Breast epithelium (tissue), 4 donors: ENCODE measurements at regions not wholly inside any gene's neighbourhood (a gene's known extent, or its start where the extent isn't known, plus 50 kb on each side); places are given as distances from the start of the nearest gene placed in this dataset.

Experiments used
- DNase-seq, 2 donors: peaks; one replicate each; pipeline ENCODE4 v3.0.0-alpha.2; 2019; ENCODE audit warnings: low spot score in 2 of 2
- H3K27ac ChIP-seq, 2 donors: fragments of 200-600 bp; sonication (generic) in 1 of 2; one replicate each; pipeline ENCODE4 v1.5.1; 2016 to 2019; ENCODE audit warnings: mild to moderate bottlenecking in 1 of 2
- H3K27me3 ChIP-seq, 2 donors: fragments of 200-600 bp; sonication (generic) in 1 of 2; one replicate each; pipeline versions ENCODE4 v1.5.1 to v1.6.0; 2017 to 2019; ENCODE audit warnings: control low read depth in 1 of 2, mild to moderate bottlenecking in 1 of 2
- H3K36me3 ChIP-seq: fragments of 200-600 bp; one replicate; pipeline ENCODE4 v1.5.1; 2019
- H3K4me1 ChIP-seq, 2 donors: fragments of 200-600 bp; sonication (generic); one replicate each; pipeline ENCODE4 v1.5.1; 2016 to 2019; ENCODE audit warnings: control low read depth in 1 of 2
- H3K4me3 ChIP-seq, 3 donors: fragments of 200-600 bp; sonication (generic); 1 replicate in 2 of 3; 2 replicates in 1 of 3; pipeline ENCODE4 v1.5.1; 2016 to 2019; ENCODE audit warnings: mild to moderate bottlenecking in 3 of 3, moderate library complexity in 2 of 3
- H3K9me3 ChIP-seq, 2 donors: fragments of 200-600 bp; sonication (generic) in 1 of 2; one replicate each; pipeline ENCODE4 v1.5.1; 2016 to 2019; ENCODE audit warnings: control low read depth in 1 of 2
- POLR2A ChIP-seq: fragments of 450-650 bp; IDR thresholded peaks from one replicate; pipeline ENCODE4 v1.6.1; 2016; ENCODE audit warnings: antibody characterized with exemption, mild to moderate bottlenecking, moderate library complexity
- POLR2AphosphoS5 ChIP-seq, 3 donors: sonication (generic); formaldehyde crosslinking; IDR thresholded peaks; one replicate each; pipeline ENCODE4 v1.6.1; 2017; ENCODE audit warnings: antibody characterized with exemption in 3 of 3
- intact Hi-C: fragments of 100-400 bp; cut with DNase I; formaldehyde crosslinking; loops from one replicate; pipeline ENCODE4 v1.15.1; 2023; ENCODE audit warnings: low total_unique reads
- TF ChIP-seq, protein P1 (sequence below), 3 donors: fragments of 450-650 bp; IDR thresholded peaks; one replicate each; pipeline ENCODE4 v1.5.1; 2016 to 2017; ENCODE audit warnings: antibody characterized with exemption in 3 of 3, mild to moderate bottlenecking in 3 of 3, moderate library complexity in 3 of 3

GRCh38 chr15:54998661-54999060 is 198.1 kb downstream of the RSL24D1 start:
- intact Hi-C loops = no loop called here
- H3K4me3 ChIP-seq = no peak overlapping the region
- no peak overlapping the region for H3K27ac ChIP-seq
- H3K36me3 ChIP-seq = no peaks in the 10 kb centered on the region
- TF ChIP-seq POLR2AphosphoS5 (IDR thresholded peaks at IDR 0.05) = no peak
- TF ChIP-seq, protein P1, sequence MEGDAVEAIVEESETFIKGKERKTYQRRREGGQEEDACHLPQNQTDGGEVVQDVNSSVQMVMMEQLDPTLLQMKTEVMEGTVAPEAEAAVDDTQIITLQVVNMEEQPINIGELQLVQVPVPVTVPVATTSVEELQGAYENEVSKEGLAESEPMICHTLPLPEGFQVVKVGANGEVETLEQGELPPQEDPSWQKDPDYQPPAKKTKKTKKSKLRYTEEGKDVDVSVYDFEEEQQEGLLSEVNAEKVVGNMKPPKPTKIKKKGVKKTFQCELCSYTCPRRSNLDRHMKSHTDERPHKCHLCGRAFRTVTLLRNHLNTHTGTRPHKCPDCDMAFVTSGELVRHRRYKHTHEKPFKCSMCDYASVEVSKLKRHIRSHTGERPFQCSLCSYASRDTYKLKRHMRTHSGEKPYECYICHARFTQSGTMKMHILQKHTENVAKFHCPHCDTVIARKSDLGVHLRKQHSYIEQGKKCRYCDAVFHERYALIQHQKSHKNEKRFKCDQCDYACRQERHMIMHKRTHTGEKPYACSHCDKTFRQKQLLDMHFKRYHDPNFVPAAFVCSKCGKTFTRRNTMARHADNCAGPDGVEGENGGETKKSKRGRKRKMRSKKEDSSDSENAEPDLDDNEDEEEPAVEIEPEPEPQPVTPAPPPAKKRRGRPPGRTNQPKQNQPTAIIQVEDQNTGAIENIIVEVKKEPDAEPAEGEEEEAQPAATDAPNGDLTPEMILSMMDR (IDR thresholded peaks at IDR 0.05) = no peak
- no peak for TF ChIP-seq POLR2A
- DNase-seq = no peak
- H3K4me1 ChIP-seq = no peaks in the 10 kb centered on the region
- H3K9me3 ChIP-seq = no peaks in the 10 kb centered on the region
- H3K27me3 ChIP-seq = no peaks in the 10 kb centered on the region

GRCh38 chr15:54990793-54991192 is 205.9 kb downstream of the RSL24D1 start:
- intact Hi-C loops = no loop called here
- TF ChIP-seq, protein P1 (IDR thresholded peaks at IDR 0.05) = no peak
- TF ChIP-seq POLR2A (no peak), POLR2AphosphoS5 (IDR thresholded peaks at IDR 0.05) (no peak)
- Histone ChIP-seq H3K36me3 (no peaks in the 10 kb centered on the region), H3K9me3 (no peaks in the 10 kb centered on the region), H3K27me3 (no peaks in the 10 kb centered on the region), H3K27ac (no peak overlapping the region), H3K4me1 (no peaks in the 10 kb centered on the region), H3K4me3 (no peak overlapping the region)
- DNase-seq = no peak

DNA sequence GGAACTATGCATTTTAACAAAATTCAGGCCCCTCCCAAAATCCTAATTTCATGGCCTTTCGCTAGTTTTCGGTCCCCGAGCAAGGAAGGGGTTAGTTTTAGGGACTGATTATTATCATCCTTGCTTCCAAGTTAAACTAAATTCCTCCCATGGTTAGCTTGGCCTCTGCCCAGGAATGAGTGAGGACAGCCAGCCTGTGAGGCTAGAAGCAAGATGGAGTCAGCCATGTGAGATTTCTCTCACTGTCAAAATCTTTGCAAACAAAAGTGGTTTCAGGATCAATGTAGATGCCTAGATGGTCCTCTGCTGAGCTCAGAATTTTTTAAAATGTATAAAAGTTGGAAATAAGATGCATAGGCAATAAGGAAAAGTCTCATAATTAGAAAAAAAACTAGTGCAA is 208.9 kb downstream of the RSL24D1 start:
- Histone ChIP-seq H3K27ac (no peak overlapping the region), H3K4me1 (no peaks in the 10 kb centered on the region), H3K4me3 (no peak overlapping the region), H3K36me3 (no peaks in the 10 kb centered on the region), H3K9me3 (no peaks in the 10 kb centered on the region), H3K27me3 (no peaks in the 10 kb centered on the region)
- intact Hi-C loops = no loop called here
- no peak for TF ChIP-seq POLR2AphosphoS5 (IDR thresholded peaks at IDR 0.05)
- TF ChIP-seq POLR2A = no peak
- TF ChIP-seq, protein P1 (IDR thresholded peaks at IDR 0.05) = no peak
- no peak for DNase-seq

DNA sequence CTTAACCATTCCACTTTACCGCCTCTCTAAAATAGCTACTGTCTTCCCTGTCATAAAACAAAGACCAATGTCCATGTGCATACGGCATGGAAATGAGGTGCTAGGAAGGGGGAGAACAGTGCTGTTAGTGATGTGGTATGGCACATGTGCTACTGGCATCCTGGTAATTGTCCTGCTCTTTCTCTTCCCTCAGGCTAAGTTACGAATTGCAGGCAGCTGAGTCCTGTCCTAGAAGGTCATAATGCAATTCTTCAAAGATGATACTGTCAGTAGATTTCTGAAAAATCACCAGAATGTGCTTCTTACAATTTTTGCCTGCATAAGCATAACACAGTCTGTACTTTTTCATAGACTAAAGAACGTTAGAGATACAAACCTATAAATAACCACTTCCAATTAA is 216.8 kb downstream of the RSL24D1 start:
- Histone ChIP-seq H3K27me3 (no peaks in the 10 kb centered on the region), H3K4me1 (no peaks in the 10 kb centered on the region), H3K9me3 (no peaks in the 10 kb centered on the region), H3K27ac (no peak overlapping the region), H3K36me3 (no peaks in the 10 kb centered on the region), H3K4me3 (no peak overlapping the region)
- intact Hi-C loops = no loop called here
- no peak for DNase-seq
- TF ChIP-seq, protein P1 (IDR thresholded peaks at IDR 0.05) = no peak
- TF ChIP-seq POLR2AphosphoS5 (IDR thresholded peaks at IDR 0.05) = no peak

- no peak for DNase-seq
- no peaks in the 10 kb centered on the region for H3K4me1 ChIP-seq
- H3K4me3 ChIP-seq = no peak overlapping the region
- no peaks in the 10 kb centered on the region for H3K27me3 ChIP-seq
- H3K36me3 ChIP-seq = no peaks in the 10 kb centered on the region
- no peak overlapping the region for H3K27ac ChIP-seq
- TF ChIP-seq POLR2AphosphoS5 (IDR thresholded peaks at IDR 0.05) (no peak), POLR2A (no peak)
- TF ChIP-seq, protein P1 (IDR thresholded peaks at IDR 0.05) = no peak
- intact Hi-C loops = no loop called here
- peaks cover 4 to 14% of the 10 kb centered on the region in 2 donors for H3K9me3 ChIP-seq
Measured at GRCh38 chr15:54962637-54963036, 234.1 kb downstream of the RSL24D1 start.
